HL-60 (cell line): ENCODE measurements at regions not wholly inside any gene's neighbourhood (a gene's known extent, or its start where the extent isn't known, plus 50 kb on each side); places are given as distances from the start of the nearest gene placed in this dataset.

Experiments used
- DNase-seq, 2 experiments: peaks; one replicate each; pipeline ENCODE4 v3.0.0-alpha.2; 2010 to 2020; ENCODE audit warnings: low read depth in 1 of 2, low spot score in 1 of 2
- H3K27ac ChIP-seq: fragments of 250-450 bp; sonication (Bioruptor Pico); replicated peaks from 2 replicates; pipeline ENCODE4 v1.5.1; 2020; ENCODE audit warnings: mild to moderate bottlenecking, moderate library complexity
- H3K27me3 ChIP-seq: fragments of 250-450 bp; sonication (Bioruptor Pico); 2 replicates; pipeline ENCODE4 v1.5.1; 2021; ENCODE audit warnings: mild to moderate bottlenecking, moderate library complexity; ENCODE audit not compliant: insufficient read depth, poor library complexity, severe bottlenecking
- H3K4me3 ChIP-seq: replicated peaks from 2 replicates; pipeline ENCODE4 v1.5.1; 2011; ENCODE audit warnings: mild to moderate bottlenecking, control low read depth, low read length; ENCODE audit not compliant: insufficient read depth
- CTCF ChIP-seq: IDR thresholded peaks from one replicate; pipeline ENCODE4 v1.5.1; 2011; ENCODE audit warnings: low read length, control low read depth, inconsistent platforms; ENCODE audit not compliant: insufficient read depth
- GABPA ChIP-seq: IDR thresholded peaks from 2 replicates; pipeline ENCODE4 v1.6.1; 2012; ENCODE audit warnings: low read depth
- POLR2AphosphoS5 ChIP-seq: IDR thresholded peaks from 2 replicates; pipeline ENCODE4 v1.6.1; 2012; ENCODE audit warnings: low read depth
- REST ChIP-seq: IDR thresholded peaks from 2 replicates; pipeline ENCODE4 v1.6.1; 2012; ENCODE audit warnings: low read depth; ENCODE audit not compliant: insufficient replicate concordance
- SPI1 ChIP-seq: IDR thresholded peaks from 2 replicates; pipeline ENCODE4 v1.6.1; 2012; ENCODE audit warnings: low read depth, mild to moderate bottlenecking, borderline replicate concordance

GRCh38 chr11:15476371-15476917 is 361.7 kb downstream of the INSC start:
- Histone ChIP-seq H3K27ac (no peak overlapping the region), H3K27me3 (no peaks in the 10 kb centered on the region), H3K4me3 (no peak overlapping the region)
- no peak for DNase-seq
- TF ChIP-seq REST = no peak
- no peak for TF ChIP-seq SPI1
- no peak for TF ChIP-seq POLR2AphosphoS5
- no peak for TF ChIP-seq CTCF
- no peak for TF ChIP-seq GABPA

- DNase-seq = no peak
- H3K4me3 ChIP-seq = no peak overlapping the region
- TF ChIP-seq CTCF = no peak
- TF ChIP-seq GABPA = no peak
- TF ChIP-seq SPI1 = no peak
- no peak for TF ChIP-seq REST
- TF ChIP-seq POLR2AphosphoS5 = no peak
- H3K27ac ChIP-seq = no peak overlapping the region
- H3K27me3 ChIP-seq = no peaks in the 10 kb centered on the region
Measured at GRCh38 chr11:15481871-15482270, 367.1 kb downstream of the INSC start.

- no peak overlapping the region for H3K4me3 ChIP-seq
- H3K27ac ChIP-seq = no peak overlapping the region
- H3K27me3 ChIP-seq = no peaks in the 10 kb centered on the region
- TF ChIP-seq REST = no peak
- TF ChIP-seq SPI1 = no peak
- TF ChIP-seq CTCF = no peak
- no peak for TF ChIP-seq POLR2AphosphoS5
- TF ChIP-seq GABPA = no peak
- DNase-seq = no peak
Measured at GRCh38 chr11:15483205-15483604, 368.5 kb downstream of the INSC start.
